Neural cell (in vitro differentiated cells): ENCODE measurements at regions not wholly inside any gene's neighbourhood (a gene's known extent, or its start where the extent isn't known, plus 50 kb on each side); places are given as distances from the start of the nearest gene placed in this dataset.

Experiments
- H2AFZ ChIP-seq: fragments of 200-600, 300-800 bp; sonication (generic), shearing (Covaris generic); 2 replicates; pipeline ENCODE4 v1.6.0; 2014; ENCODE audit warnings: low read depth, mild to moderate bottlenecking, antibody characterized with exemption, low read length, moderate library complexity
- H3F3A ChIP-seq: fragments of 200-600 bp; shearing (Covaris generic); 2 replicates; pipeline ENCODE4 v1.6.1; 2016; ENCODE audit warnings: mild to moderate bottlenecking, moderate library complexity, mixed read lengths, antibody characterized with exemption, low read length; ENCODE audit not compliant: insufficient read depth, poor library complexity, severe bottlenecking
- H3K27ac ChIP-seq: fragments of 200-600, 300-800 bp; sonication (generic), shearing (Covaris generic); 2 replicates; pipeline ENCODE4 v1.5.1; 2014; ENCODE audit warnings: mild to moderate bottlenecking, low read length, moderate library complexity
- H3K27me3 ChIP-seq: fragments of 300-800, 200-600 bp; sonication (generic), shearing (Covaris generic); 2 replicates; pipeline ENCODE4 v1.6.0; 2014; ENCODE audit warnings: mild to moderate bottlenecking, low read depth, low read length, moderate library complexity; ENCODE audit not compliant: insufficient read depth
- H3K36me3 ChIP-seq: fragments of 300-800, 200-600 bp; sonication (generic), shearing (Covaris generic); 2 replicates; pipeline ENCODE4 v1.5.1; 2014; ENCODE audit warnings: mild to moderate bottlenecking, antibody characterized with exemption, low read length, moderate library complexity; ENCODE audit not compliant: insufficient read depth
- H3K4me2 ChIP-seq: fragments of 300-800, 200-600 bp; sonication (generic), shearing (Covaris generic); 2 replicates; pipeline ENCODE4 v1.6.0; 2014; ENCODE audit warnings: mild to moderate bottlenecking, low read length
- H3K4me3 ChIP-seq: fragments of 300-800, 200-600 bp; sonication (generic), shearing (Covaris generic); 2 replicates; pipeline ENCODE4 v1.5.1; 2014; ENCODE audit warnings: mild to moderate bottlenecking, low read length, moderate library complexity
- H3K79me2 ChIP-seq: fragments of 200-600 bp; shearing (Covaris generic); replicated peaks from 2 replicates; pipeline ENCODE4 v1.6.0; 2014; ENCODE audit warnings: mild to moderate bottlenecking, low read length, moderate library complexity; ENCODE audit not compliant: insufficient read depth
- H3K9ac ChIP-seq: fragments of 300-800, 200-600 bp; sonication (generic), shearing (Covaris generic); 2 replicates; pipeline ENCODE4 v1.6.1; 2016; ENCODE audit warnings: mild to moderate bottlenecking, low read length, mixed read lengths
- H3K9me2 ChIP-seq: fragments of 200-600 bp; shearing (Covaris generic); 2 replicates; pipeline ENCODE4 v1.6.1; 2016; ENCODE audit warnings: mild to moderate bottlenecking, low read length, mixed read lengths; ENCODE audit not compliant: insufficient read depth
- H3K9me3 ChIP-seq: fragments of 200-600, 300-800 bp; sonication (generic), shearing (Covaris generic); 2 replicates; pipeline ENCODE4 v1.6.1; 2016; ENCODE audit warnings: mild to moderate bottlenecking, mixed run types, low read length, moderate library complexity, mixed read lengths
- H4K20me1 ChIP-seq: fragments of 200-600 bp; shearing (Covaris generic); 2 replicates; pipeline ENCODE4 v1.6.1; 2016; ENCODE audit warnings: mild to moderate bottlenecking, mixed run types; ENCODE audit not compliant: insufficient read depth
- EP300 ChIP-seq: fragments of 450-650 bp; conservative IDR thresholded peaks from 2 replicates; pipeline ENCODE4 v1.6.1; 2014; ENCODE audit warnings: antibody characterized with exemption, mild to moderate bottlenecking, moderate library complexity; ENCODE audit not compliant: poor library complexity, severe bottlenecking
- EZH2 ChIP-seq: fragments of 200-600, 300-800 bp; shearing (Covaris generic), sonication (generic); IDR thresholded peaks from 2 replicates; pipeline ENCODE4 v1.6.1; 2014; ENCODE audit warnings: antibody characterized with exemption, low read length, borderline replicate concordance, mild to moderate bottlenecking; ENCODE audit not compliant: insufficient read depth, poor library complexity, severe bottlenecking
- MXI1 ChIP-seq: fragments of 450-650 bp; conservative IDR thresholded peaks from 2 replicates; pipeline ENCODE4 v1.6.1; 2014; ENCODE audit warnings: antibody characterized with exemption, mild to moderate bottlenecking; ENCODE audit not compliant: poor library complexity, severe bottlenecking
- POLR2AphosphoS5 ChIP-seq: IDR thresholded peaks from 2 replicates; pipeline ENCODE4 v1.6.1; 2012
- RAD21 ChIP-seq: fragments of 450-650 bp; conservative IDR thresholded peaks from 2 replicates; pipeline ENCODE4 v1.6.1; 2014; ENCODE audit warnings: antibody characterized with exemption, mild to moderate bottlenecking, moderate library complexity
- REST ChIP-seq: IDR thresholded peaks from 2 replicates; pipeline ENCODE4 v1.6.1; 2012; ENCODE audit warnings: borderline replicate concordance
- SMC3 ChIP-seq: fragments of 450-650 bp; conservative IDR thresholded peaks from 2 replicates; pipeline ENCODE4 v1.6.1; 2014; ENCODE audit warnings: antibody characterized with exemption, mild to moderate bottlenecking, moderate library complexity; ENCODE audit not compliant: poor library complexity
- TAF1 ChIP-seq: IDR thresholded peaks from 2 replicates; pipeline ENCODE4 v1.6.1; 2012; ENCODE audit warnings: low read depth
- TF ChIP-seq, protein P1 (sequence below): fragments of 450-650 bp; IDR thresholded peaks from 2 replicates; pipeline ENCODE4 v1.5.1; 2014; ENCODE audit warnings: antibody characterized with exemption, mild to moderate bottlenecking, moderate library complexity; ENCODE audit not compliant: poor library complexity, severe bottlenecking

DNA sequence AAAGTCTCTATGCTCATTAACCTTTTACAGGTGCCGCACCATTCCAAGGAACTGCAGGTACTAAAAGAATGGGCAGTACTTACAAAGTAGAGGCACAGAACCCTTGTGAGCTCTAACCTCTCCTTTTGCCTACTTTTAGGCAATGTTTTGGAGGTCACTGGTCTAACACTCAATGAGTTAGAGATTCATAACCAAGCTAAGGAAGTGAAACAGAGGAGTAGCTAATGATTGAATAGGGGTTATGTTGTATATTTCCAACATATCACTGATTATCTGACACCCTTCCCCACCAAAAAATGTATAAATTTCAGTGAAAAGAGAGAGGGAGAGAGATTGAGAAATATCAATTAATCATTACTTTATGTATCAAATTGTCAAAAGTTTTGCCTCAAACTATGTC lies 269.3 kb downstream of the PCDH7 start:
- H3K9me2 ChIP-seq, result no peaks in the 10 kb centered on the region
- H4K20me1 ChIP-seq, result no peaks in the 10 kb centered on the region
- no peak overlapping the region for H3K4me2 ChIP-seq
- H3K4me3 ChIP-seq, result no peak overlapping the region
- H3K36me3 ChIP-seq, result peaks cover 3% of the 10 kb centered on the region
- H3K9me3 ChIP-seq, result no peaks in the 10 kb centered on the region
- H3F3A ChIP-seq, result no peaks in the 10 kb centered on the region
- H2AFZ ChIP-seq, result no peak overlapping the region
- H3K27me3 ChIP-seq, result no peaks in the 10 kb centered on the region
- no peak overlapping the region for H3K9ac ChIP-seq
- H3K79me2 ChIP-seq, result no peaks in the 10 kb centered on the region
- no peak overlapping the region for H3K27ac ChIP-seq
- TF ChIP-seq EP300, result no peak
- TF ChIP-seq POLR2AphosphoS5, result no peak
- no peak for TF ChIP-seq SMC3
- TF ChIP-seq, protein P1, sequence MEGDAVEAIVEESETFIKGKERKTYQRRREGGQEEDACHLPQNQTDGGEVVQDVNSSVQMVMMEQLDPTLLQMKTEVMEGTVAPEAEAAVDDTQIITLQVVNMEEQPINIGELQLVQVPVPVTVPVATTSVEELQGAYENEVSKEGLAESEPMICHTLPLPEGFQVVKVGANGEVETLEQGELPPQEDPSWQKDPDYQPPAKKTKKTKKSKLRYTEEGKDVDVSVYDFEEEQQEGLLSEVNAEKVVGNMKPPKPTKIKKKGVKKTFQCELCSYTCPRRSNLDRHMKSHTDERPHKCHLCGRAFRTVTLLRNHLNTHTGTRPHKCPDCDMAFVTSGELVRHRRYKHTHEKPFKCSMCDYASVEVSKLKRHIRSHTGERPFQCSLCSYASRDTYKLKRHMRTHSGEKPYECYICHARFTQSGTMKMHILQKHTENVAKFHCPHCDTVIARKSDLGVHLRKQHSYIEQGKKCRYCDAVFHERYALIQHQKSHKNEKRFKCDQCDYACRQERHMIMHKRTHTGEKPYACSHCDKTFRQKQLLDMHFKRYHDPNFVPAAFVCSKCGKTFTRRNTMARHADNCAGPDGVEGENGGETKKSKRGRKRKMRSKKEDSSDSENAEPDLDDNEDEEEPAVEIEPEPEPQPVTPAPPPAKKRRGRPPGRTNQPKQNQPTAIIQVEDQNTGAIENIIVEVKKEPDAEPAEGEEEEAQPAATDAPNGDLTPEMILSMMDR, result no peak
- TF ChIP-seq EZH2, result no peak
- TF ChIP-seq MXI1, result no peak
- TF ChIP-seq REST, result no peak
- TF ChIP-seq TAF1, result no peak
- TF ChIP-seq RAD21, result no peak

- H3K9me2 ChIP-seq, result no peaks in the 10 kb centered on the region
- no peaks in the 10 kb centered on the region for H3K9me3 ChIP-seq
- H3F3A ChIP-seq, result no peaks in the 10 kb centered on the region
- no peak overlapping the region for H2AFZ ChIP-seq
- H3K27ac ChIP-seq, result no peak overlapping the region
- TF ChIP-seq EP300, result no peak
- TF ChIP-seq MXI1, result no peak
- no peak for TF ChIP-seq EZH2
- no peak for TF ChIP-seq SMC3
- TF ChIP-seq POLR2AphosphoS5, result no peak
- no peak for TF ChIP-seq TAF1
- TF ChIP-seq REST, result no peak
- TF ChIP-seq, protein P1, result no peak
- no peak for TF ChIP-seq RAD21
- H3K79me2 ChIP-seq, result no peaks in the 10 kb centered on the region
- no peak overlapping the region for H3K4me3 ChIP-seq
- no peak overlapping the region for H3K9ac ChIP-seq
- H3K36me3 ChIP-seq, result peaks cover 3% of the 10 kb centered on the region
- H3K27me3 ChIP-seq, result no peaks in the 10 kb centered on the region
- H4K20me1 ChIP-seq, result no peaks in the 10 kb centered on the region
- H3K4me2 ChIP-seq, result no peak overlapping the region
Measured at GRCh38 chr4:30996841-30997240, 276.7 kb downstream of the PCDH7 start.
